OCI-LY7 (cell line): ENCODE measurements at regions not wholly inside any gene's neighbourhood (a gene's known extent, or its start where the extent isn't known, plus 50 kb on each side); places are given as distances from the start of the nearest gene placed in this dataset.

Source experiments
- CTCF ChIP-seq: fragments of 200-600 bp; sonication (generic); conservative IDR thresholded peaks from 2 replicates; pipeline ENCODE4 v1.5.1; 2014; ENCODE audit warnings: mild to moderate bottlenecking, antibody characterized with exemption, low read length, moderate library complexity, mixed read lengths
- EZH2phosphoT487 ChIP-seq: fragments of 200-600 bp; sonication (generic); IDR thresholded peaks from 2 replicates; pipeline ENCODE4 v1.6.1; 2018; ENCODE audit warnings: low read depth, borderline replicate concordance, mild to moderate bottlenecking, mixed run types, antibody characterized with exemption, low read length, moderate library complexity, mixed read lengths

GRCh38 chr11:16441461-16441860, 85.1 kb upstream of the SOX6 start:
- TF ChIP-seq CTCF (no peak), EZH2phosphoT487 (no peak)
